NOMO-1 treated with dmso at 0.1 percent for 144 hours (cell line): ENCODE measurements at regions not wholly inside any gene's neighbourhood (a gene's known extent, or its start where the extent isn't known, plus 50 kb on each side); places are given as distances from the start of the nearest gene placed in this dataset.
"Not testable (repeated sequence)": the region's sequence is repeated elsewhere in the genome, so short reads cannot be mapped to it uniquely, and the experiment has no call there.

Source experiments
- DNase-seq: peaks from one replicate; lab custom pipeline; 2025; ENCODE audit not compliant: unreplicated experiment; lab: John Stamatoyannopoulos, UW

GRCh38 chr1:209143916-209144315 lies 439.6 kb upstream of the CAMK1G start:
- DNase-seq, result no peak

- DNase-seq, result no peak
Observed at GRCh38 chr1:209150114-209150513, 433.4 kb upstream of the CAMK1G start.

- DNase-seq, result no peak
Observed at GRCh38 chr1:209153411-209153810, 430.1 kb upstream of the CAMK1G start.

GRCh38 chr1:209154912-209155311 lies 428.6 kb upstream of the CAMK1G start:
- DNase-seq, result no peak

- DNase-seq, result no peak
Observed at GRCh38 chr1:209155546-209155945, 428.0 kb upstream of the CAMK1G start.

GRCh38 chr1:209156991-209157390 lies 426.5 kb upstream of the CAMK1G start:
- DNase-seq, result no peak

- DNase-seq, result no peak
Observed at GRCh38 chr1:209157546-209158249, 425.8 kb upstream of the CAMK1G start.

GRCh38 chr1:209158851-209159250 lies 424.7 kb upstream of the CAMK1G start:
- no peak for DNase-seq

GRCh38 chr1:209160230-209160629 lies 423.3 kb upstream of the CAMK1G start:
- no peak for DNase-seq

- DNase-seq, result no peak
Observed at GRCh38 chr1:209162651-209163050, 420.9 kb upstream of the CAMK1G start.

- no peak for DNase-seq
Observed at GRCh38 chr1:209168204-209168603, 415.3 kb upstream of the CAMK1G start.

- DNase-seq, result no peak
Observed at GRCh38 chr1:209171151-209171550, 412.4 kb upstream of the CAMK1G start.

- DNase-seq, result no peak
Observed at GRCh38 chr1:209172286-209172685, 411.2 kb upstream of the CAMK1G start.

GRCh38 chr1:209172792-209173542 lies 410.5 kb upstream of the CAMK1G start:
- DNase-seq, result not testable (repeated sequence)

- not testable (repeated sequence) for DNase-seq
Observed at GRCh38 chr1:209173796-209174195, 409.7 kb upstream of the CAMK1G start.

GRCh38 chr1:209176866-209177430 lies 406.6 kb upstream of the CAMK1G start:
- no peak for DNase-seq

- no peak for DNase-seq
Observed at GRCh38 chr1:209183195-209183594, 400.3 kb upstream of the CAMK1G start.

GRCh38 chr1:209187589-209187988 lies 395.9 kb upstream of the CAMK1G start:
- no peak for DNase-seq

- DNase-seq, result peak; percentile 13
Observed at GRCh38 chr1:209190591-209191261, 392.8 kb upstream of the CAMK1G start.

- DNase-seq, result no peak
Observed at GRCh38 chr1:209191262-209191634, 392.3 kb upstream of the CAMK1G start.

GRCh38 chr1:209196140-209196539 lies 387.4 kb upstream of the CAMK1G start:
- DNase-seq, result no peak
